PC-9 (cell line): ENCODE measurements at regions not wholly inside any gene's neighbourhood (a gene's known extent, or its start where the extent isn't known, plus 50 kb on each side); places are given as distances from the start of the nearest gene placed in this dataset.

ENCODE experiments used
- BruUV-seq: library from RNA; stranded (reverse); fragments of 400-500 nt; replicated peaks from 2 replicates; lab custom pipeline; 2021; lab: Mats Ljungman, UMichigan
- CTCF ChIA-PET: fragments of 300-600 bp; sonication (Branson Sonifier 250); formaldehyde crosslinking; loops from one replicate; lab custom pipeline; 2022; ENCODE audit warnings: antibody characterized with exemption; lab: Charles Lee
- POLR2A ChIA-PET: fragments of 300-600 bp; sonication (Branson Sonifier 250); formaldehyde crosslinking; loops from one replicate; lab custom pipeline; 2022; ENCODE audit warnings: antibody characterized with exemption; ENCODE audit not compliant: unreplicated experiment; lab: Charles Lee
- DNase-seq, 2 experiments: peaks; one replicate each; pipeline versions ENCODE4 v3.0.0 to v3.0.0-alpha.2; 2015 to 2022; ENCODE audit warnings: mixed read lengths in 1 of 2
- H2AFZ ChIP-seq: fragments of 200-600 bp; sonication (generic); 2 replicates; pipeline ENCODE4 v1.8.1; 2017; ENCODE audit warnings: antibody characterized with exemption
- H3F3A ChIP-seq: fragments of 200-600 bp; sonication (generic); 2 replicates; pipeline ENCODE4 v1.8.1; 2017; ENCODE audit warnings: antibody characterized with exemption, mild to moderate bottlenecking, low read depth; ENCODE audit not compliant: insufficient read depth
- H3K27ac ChIP-seq: fragments of 200-600 bp; sonication (generic); 2 replicates; pipeline ENCODE4 v1.6.1; 2016; ENCODE audit warnings: mixed run types
- H3K27me3 ChIP-seq: fragments of 200-600 bp; sonication (generic); 2 replicates; pipeline ENCODE4 v1.6.1; 2016; ENCODE audit warnings: low read depth, mixed run types; ENCODE audit not compliant: insufficient read depth
- H3K36me3 ChIP-seq: fragments of 200-600 bp; sonication (generic); 2 replicates; pipeline ENCODE4 v1.6.1; 2016; ENCODE audit warnings: low read depth, mixed run types
- H3K4me1 ChIP-seq: fragments of 200-600 bp; sonication (generic); replicated peaks from 2 replicates; pipeline ENCODE4 v1.6.1; 2016; ENCODE audit warnings: mixed run types; ENCODE audit not compliant: insufficient read depth
- H3K4me2 ChIP-seq: fragments of 200-600 bp; sonication (generic); 2 replicates; pipeline ENCODE4 v1.6.1; 2017; ENCODE audit warnings: mixed run types
- H3K4me3 ChIP-seq: fragments of 200-600 bp; sonication (generic); 2 replicates; pipeline ENCODE4 v1.6.1; 2016; ENCODE audit warnings: mixed run types
- H3K79me2 ChIP-seq: fragments of 200-600 bp; sonication (generic); 2 replicates; pipeline ENCODE4 v1.6.1; 2017; ENCODE audit warnings: low read depth, mixed run types
- H3K9me2 ChIP-seq: fragments of 200-600 bp; sonication (generic); 2 replicates; pipeline ENCODE4 v1.8.1; 2017; ENCODE audit warnings: mild to moderate bottlenecking; ENCODE audit not compliant: insufficient read depth
- H3K9me3 ChIP-seq: fragments of 200-600 bp; sonication (generic); 2 replicates; pipeline ENCODE4 v1.8.1; 2016; ENCODE audit warnings: low read depth; ENCODE audit not compliant: insufficient read depth
- H4K20me1 ChIP-seq: fragments of 200-600 bp; sonication (generic); 2 replicates; pipeline ENCODE4 v1.8.1; 2017; ENCODE audit not compliant: insufficient read depth
- EZH2 ChIP-seq: fragments of 200-600 bp; sonication (generic); IDR thresholded peaks from 2 replicates; pipeline ENCODE4 v1.8.0; 2017; ENCODE audit warnings: antibody characterized with exemption, low read depth
- intact Hi-C: fragments of 100-400 bp; cut with micrococcal nuclease; formaldehyde crosslinking; loops from one replicate; pipeline ENCODE4 v1.10.0; 2022; ENCODE audit not compliant: unreplicated experiment
- TF ChIP-seq, protein P1 (sequence below): fragments of 200-600 bp; sonication (generic); conservative IDR thresholded peaks from 2 replicates; pipeline ENCODE4 v1.6.1; 2017; ENCODE audit warnings: mixed run types, antibody characterized with exemption, mild to moderate bottlenecking, moderate library complexity

DNA sequence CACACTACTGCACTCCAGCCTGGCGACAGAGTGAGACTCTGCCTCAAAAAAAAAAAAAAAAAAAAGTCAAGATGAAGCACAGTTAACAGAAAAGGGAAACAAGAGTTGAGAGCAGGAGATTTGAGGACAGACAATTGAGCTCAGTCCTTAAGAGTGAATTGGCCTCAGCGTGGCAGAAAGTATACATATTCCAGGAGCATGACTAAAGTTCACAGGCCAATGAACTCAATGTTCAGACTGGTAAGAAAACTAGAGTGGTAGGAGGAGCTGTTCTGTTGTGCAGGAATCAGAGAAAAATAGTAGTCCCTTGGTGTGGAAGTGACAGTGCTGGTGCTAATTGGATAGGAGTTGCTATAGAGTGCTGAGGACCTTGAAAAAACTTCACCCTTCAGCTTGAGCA is 60.0 kb downstream of the NRN1 start:
- no peaks in the 10 kb centered on the region for H3K27me3 ChIP-seq
- TF ChIP-seq EZH2, result no peak
- TF ChIP-seq, protein P1, sequence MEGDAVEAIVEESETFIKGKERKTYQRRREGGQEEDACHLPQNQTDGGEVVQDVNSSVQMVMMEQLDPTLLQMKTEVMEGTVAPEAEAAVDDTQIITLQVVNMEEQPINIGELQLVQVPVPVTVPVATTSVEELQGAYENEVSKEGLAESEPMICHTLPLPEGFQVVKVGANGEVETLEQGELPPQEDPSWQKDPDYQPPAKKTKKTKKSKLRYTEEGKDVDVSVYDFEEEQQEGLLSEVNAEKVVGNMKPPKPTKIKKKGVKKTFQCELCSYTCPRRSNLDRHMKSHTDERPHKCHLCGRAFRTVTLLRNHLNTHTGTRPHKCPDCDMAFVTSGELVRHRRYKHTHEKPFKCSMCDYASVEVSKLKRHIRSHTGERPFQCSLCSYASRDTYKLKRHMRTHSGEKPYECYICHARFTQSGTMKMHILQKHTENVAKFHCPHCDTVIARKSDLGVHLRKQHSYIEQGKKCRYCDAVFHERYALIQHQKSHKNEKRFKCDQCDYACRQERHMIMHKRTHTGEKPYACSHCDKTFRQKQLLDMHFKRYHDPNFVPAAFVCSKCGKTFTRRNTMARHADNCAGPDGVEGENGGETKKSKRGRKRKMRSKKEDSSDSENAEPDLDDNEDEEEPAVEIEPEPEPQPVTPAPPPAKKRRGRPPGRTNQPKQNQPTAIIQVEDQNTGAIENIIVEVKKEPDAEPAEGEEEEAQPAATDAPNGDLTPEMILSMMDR, result no peak
- intact Hi-C loops, result no loop called here
- H3K36me3 ChIP-seq, result no peaks in the 10 kb centered on the region
- ChIA-PET POLR2A (no interaction called here), CTCF (no interaction called here)
- no peak overlapping the region for H2AFZ ChIP-seq
- no peaks in the 10 kb centered on the region for H3K79me2 ChIP-seq
- H3K4me2 ChIP-seq, result no peak overlapping the region
- no peaks in the 10 kb centered on the region for H4K20me1 ChIP-seq
- no TSS peak for BruUV-seq
- no peak overlapping the region for H3K27ac ChIP-seq
- H3K9me3 ChIP-seq, result no peaks in the 10 kb centered on the region
- no peaks in the 10 kb centered on the region for H3K9me2 ChIP-seq
- H3F3A ChIP-seq, result no peaks in the 10 kb centered on the region
- no peak overlapping the region for H3K4me3 ChIP-seq
- no peaks in the 10 kb centered on the region for H3K4me1 ChIP-seq
- DNase-seq, result no peak

DNA sequence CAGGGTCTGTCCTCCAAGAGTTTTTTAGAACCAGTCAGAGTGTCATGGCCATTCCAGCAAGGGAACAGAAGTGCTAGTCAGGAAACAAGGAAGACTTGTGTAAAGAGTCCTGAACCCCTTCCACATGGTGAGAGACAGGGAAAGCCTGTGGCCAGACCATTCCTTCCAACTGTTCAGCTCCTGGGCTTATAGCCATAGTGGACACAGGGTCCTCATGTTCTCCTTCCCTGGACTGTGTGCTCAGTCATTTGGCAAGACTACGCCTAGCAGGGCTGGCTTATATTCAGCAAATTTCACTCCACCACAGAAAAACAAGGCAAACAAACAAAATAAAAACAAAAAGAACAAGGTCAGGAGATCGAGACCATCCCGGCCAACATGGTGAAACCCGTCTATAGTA is 60.5 kb downstream of the NRN1 start:
- no TSS peak for BruUV-seq
- H3K79me2 ChIP-seq, result no peaks in the 10 kb centered on the region
- no peak for DNase-seq
- no peaks in the 10 kb centered on the region for H4K20me1 ChIP-seq
- H3K4me1 ChIP-seq, result no peaks in the 10 kb centered on the region
- no peak overlapping the region for H3K27ac ChIP-seq
- H3K4me3 ChIP-seq, result no peak overlapping the region
- TF ChIP-seq EZH2, result no peak
- TF ChIP-seq, protein P1, result no peak
- no peaks in the 10 kb centered on the region for H3F3A ChIP-seq
- no peak overlapping the region for H2AFZ ChIP-seq
- intact Hi-C loops, result no loop called here
- ChIA-PET CTCF (no interaction called here), POLR2A (no interaction called here)
- no peaks in the 10 kb centered on the region for H3K9me3 ChIP-seq
- H3K36me3 ChIP-seq, result no peaks in the 10 kb centered on the region
- H3K27me3 ChIP-seq, result no peaks in the 10 kb centered on the region
- H3K4me2 ChIP-seq, result no peak overlapping the region
- no peaks in the 10 kb centered on the region for H3K9me2 ChIP-seq

DNA sequence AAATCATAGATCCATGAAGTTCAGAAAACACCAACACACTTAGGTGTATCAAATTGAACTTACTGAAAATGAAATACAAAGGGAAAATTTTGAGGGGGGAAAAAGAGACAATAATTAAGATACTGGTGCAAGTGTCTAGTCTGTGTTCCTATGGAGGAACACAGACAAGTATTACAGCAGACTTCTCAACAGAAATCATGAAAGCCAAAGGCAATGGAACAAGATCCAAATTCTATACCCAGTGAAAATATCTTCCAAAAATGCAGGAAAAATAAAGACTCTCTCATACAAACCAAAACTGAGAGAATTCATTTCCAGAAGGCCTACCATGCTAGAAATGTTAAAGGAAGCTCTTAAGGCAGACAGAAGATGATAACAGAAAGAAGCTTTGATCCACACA is 63.1 kb downstream of the NRN1 start:
- H3K36me3 ChIP-seq, result no peaks in the 10 kb centered on the region
- H3K9me3 ChIP-seq, result no peaks in the 10 kb centered on the region
- no peaks in the 10 kb centered on the region for H3K4me1 ChIP-seq
- BruUV-seq, result no TSS peak
- ChIA-PET POLR2A (no interaction called here), CTCF (no interaction called here)
- H3K27me3 ChIP-seq, result no peaks in the 10 kb centered on the region
- no peak overlapping the region for H3K27ac ChIP-seq
- H3F3A ChIP-seq, result no peaks in the 10 kb centered on the region
- intact Hi-C loops, result no loop called here
- no peaks in the 10 kb centered on the region for H4K20me1 ChIP-seq
- TF ChIP-seq, protein P1, result no peak
- no peak for TF ChIP-seq EZH2
- H3K9me2 ChIP-seq, result no peaks in the 10 kb centered on the region
- no peak overlapping the region for H3K4me2 ChIP-seq
- DNase-seq, result no peak
- no peak overlapping the region for H3K4me3 ChIP-seq
- H3K79me2 ChIP-seq, result no peaks in the 10 kb centered on the region
- H2AFZ ChIP-seq, result no peak overlapping the region
